ENCODE measurements at regions not wholly inside any gene's neighbourhood (a gene's known extent, or its start where the extent isn't known, plus 50 kb on each side); places are given as distances from the start of the nearest gene placed in this dataset.

- H3K79me2 ChIP-seq (ENCODE audit: insufficient read depth, low read length): no peaks in the 10 kb centered on the region
- H3K4me1 ChIP-seq (ENCODE audit: insufficient read depth, low read length): no peaks in the 10 kb centered on the region
- no peak overlapping the region for H3K4me2 ChIP-seq (ENCODE audit: insufficient read depth, low read length)
- DNase-seq (no peak), ATAC-seq (ENCODE audit: insufficient read depth, low read depth) (no peak)
- no peak for TF ChIP-seq EZH2 (IDR thresholded peaks at IDR 0.05; ENCODE audit: borderline replicate concordance, low read depth, low read length, severe bottlenecking)
- TF ChIP-seq, protein P1, sequence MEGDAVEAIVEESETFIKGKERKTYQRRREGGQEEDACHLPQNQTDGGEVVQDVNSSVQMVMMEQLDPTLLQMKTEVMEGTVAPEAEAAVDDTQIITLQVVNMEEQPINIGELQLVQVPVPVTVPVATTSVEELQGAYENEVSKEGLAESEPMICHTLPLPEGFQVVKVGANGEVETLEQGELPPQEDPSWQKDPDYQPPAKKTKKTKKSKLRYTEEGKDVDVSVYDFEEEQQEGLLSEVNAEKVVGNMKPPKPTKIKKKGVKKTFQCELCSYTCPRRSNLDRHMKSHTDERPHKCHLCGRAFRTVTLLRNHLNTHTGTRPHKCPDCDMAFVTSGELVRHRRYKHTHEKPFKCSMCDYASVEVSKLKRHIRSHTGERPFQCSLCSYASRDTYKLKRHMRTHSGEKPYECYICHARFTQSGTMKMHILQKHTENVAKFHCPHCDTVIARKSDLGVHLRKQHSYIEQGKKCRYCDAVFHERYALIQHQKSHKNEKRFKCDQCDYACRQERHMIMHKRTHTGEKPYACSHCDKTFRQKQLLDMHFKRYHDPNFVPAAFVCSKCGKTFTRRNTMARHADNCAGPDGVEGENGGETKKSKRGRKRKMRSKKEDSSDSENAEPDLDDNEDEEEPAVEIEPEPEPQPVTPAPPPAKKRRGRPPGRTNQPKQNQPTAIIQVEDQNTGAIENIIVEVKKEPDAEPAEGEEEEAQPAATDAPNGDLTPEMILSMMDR (IDR thresholded peaks at IDR 0.05; ENCODE audit: borderline replicate concordance, extremely low read depth, low read length, poor library complexity, severe bottlenecking): no peak
- no peaks in the 10 kb centered on the region for H3K27me3 ChIP-seq (ENCODE audit: insufficient read depth, low read length, poor library complexity)
- no peaks in the 10 kb centered on the region for H3K9me3 ChIP-seq (ENCODE audit: insufficient read depth, low read length, severe bottlenecking)
- no peaks in the 10 kb centered on the region for H4K20me1 ChIP-seq (ENCODE audit: insufficient read depth, low read length)
- H3K9ac ChIP-seq (ENCODE audit: low read depth, low read length): no peak overlapping the region
- H3K27ac ChIP-seq (ENCODE audit: low read length): no peak overlapping the region
- no peak overlapping the region for H2AFZ ChIP-seq (ENCODE audit: low read depth, low read length)
- H3K36me3 ChIP-seq (ENCODE audit: insufficient read depth, low read length): no peaks in the 10 kb centered on the region
- no peak overlapping the region for H3K4me3 ChIP-seq (ENCODE audit: low read depth in 1 of 2, low read length in 2 of 2)
These were observed 512.5 kb upstream of the CNTNAP5 start for GRCh38 chr2:123512547-123512946.

GRCh38 chr2:123513351-123513750 lies 511.7 kb upstream of the CNTNAP5 start:
- Histone ChIP-seq H3K27ac (ENCODE audit: low read length) (no peak overlapping the region), H3K4me3 (ENCODE audit: low read depth in 1 of 2, low read length in 2 of 2) (no peak overlapping the region), H3K27me3 (ENCODE audit: insufficient read depth, low read length, poor library complexity) (no peaks in the 10 kb centered on the region), H2AFZ (ENCODE audit: low read depth, low read length) (no peak overlapping the region), H3K79me2 (ENCODE audit: insufficient read depth, low read length) (no peaks in the 10 kb centered on the region), H3K4me1 (ENCODE audit: insufficient read depth, low read length) (no peaks in the 10 kb centered on the region), H3K9ac (ENCODE audit: low read depth, low read length) (no peak overlapping the region), H4K20me1 (ENCODE audit: insufficient read depth, low read length) (no peaks in the 10 kb centered on the region), H3K4me2 (ENCODE audit: insufficient read depth, low read length) (no peak overlapping the region), H3K9me3 (ENCODE audit: insufficient read depth, low read length, severe bottlenecking) (no peaks in the 10 kb centered on the region), H3K36me3 (ENCODE audit: insufficient read depth, low read length) (no peaks in the 10 kb centered on the region)
- DNase-seq: no peak
- TF ChIP-seq, protein P1 (IDR thresholded peaks at IDR 0.05; ENCODE audit: borderline replicate concordance, extremely low read depth, low read length, poor library complexity, severe bottlenecking): no peak
- TF ChIP-seq EZH2 (IDR thresholded peaks at IDR 0.05; ENCODE audit: borderline replicate concordance, low read depth, low read length, severe bottlenecking): no peak
- no peak for ATAC-seq (ENCODE audit: insufficient read depth, low read depth)

DNA sequence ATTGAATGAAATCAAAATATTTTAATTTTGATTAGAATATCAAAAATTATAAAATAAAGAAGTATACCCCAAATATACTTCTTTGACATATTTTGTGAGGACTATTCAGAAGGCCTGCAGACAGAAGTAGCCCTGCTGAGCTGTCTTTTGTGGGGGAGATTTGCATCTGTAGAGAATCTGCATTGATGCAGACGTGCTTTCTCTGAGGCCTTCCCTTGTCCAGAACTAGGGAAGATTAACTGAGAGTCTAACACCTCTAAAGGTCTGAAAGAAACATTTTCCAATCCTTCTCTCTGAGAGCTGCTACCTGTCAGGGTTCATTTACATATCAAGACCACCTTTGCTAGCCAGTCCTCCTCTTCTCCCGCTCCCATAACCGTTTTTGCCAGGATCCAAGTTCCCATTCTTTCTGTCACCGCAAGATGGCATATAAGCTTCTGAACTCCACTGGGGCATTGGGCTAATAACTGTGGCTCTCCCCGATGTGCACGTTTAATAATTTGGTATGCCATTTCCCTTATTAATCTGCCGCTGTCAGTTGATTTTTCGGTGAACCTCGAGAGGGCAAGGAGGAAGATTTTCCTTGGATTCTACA lies 510.4 kb upstream of the CNTNAP5 start:
- Histone ChIP-seq H3K4me3 (ENCODE audit: low read depth in 1 of 2, low read length in 2 of 2) (no peak overlapping the region), H3K27me3 (ENCODE audit: insufficient read depth, low read length, poor library complexity) (no peaks in the 10 kb centered on the region), H3K36me3 (ENCODE audit: insufficient read depth, low read length) (no peaks in the 10 kb centered on the region), H3K79me2 (ENCODE audit: insufficient read depth, low read length) (no peaks in the 10 kb centered on the region), H2AFZ (ENCODE audit: low read depth, low read length) (no peak overlapping the region), H3K4me2 (ENCODE audit: insufficient read depth, low read length) (no peak overlapping the region), H3K4me1 (ENCODE audit: insufficient read depth, low read length) (no peaks in the 10 kb centered on the region), H3K27ac (ENCODE audit: low read length) (no peak overlapping the region), H3K9me3 (ENCODE audit: insufficient read depth, low read length, severe bottlenecking) (no peaks in the 10 kb centered on the region), H3K9ac (ENCODE audit: low read depth, low read length) (no peak overlapping the region), H4K20me1 (ENCODE audit: insufficient read depth, low read length) (no peaks in the 10 kb centered on the region)
- no peak for ATAC-seq (ENCODE audit: insufficient read depth, low read depth)
- TF ChIP-seq, protein P1 (IDR thresholded peaks at IDR 0.05; ENCODE audit: borderline replicate concordance, extremely low read depth, low read length, poor library complexity, severe bottlenecking): no peak
- no peak for TF ChIP-seq EZH2 (IDR thresholded peaks at IDR 0.05; ENCODE audit: borderline replicate concordance, low read depth, low read length, severe bottlenecking)
- no peak for DNase-seq

All from DND-41 (cell line).